Spleen (tissue), 11 donors: ENCODE measurements at regions not wholly inside any gene's neighbourhood (a gene's known extent, or its start where the extent isn't known, plus 50 kb on each side); places are given as distances from the start of the nearest gene placed in this dataset.
"Not testable (repeated sequence)": the region's sequence is repeated elsewhere in the genome, so short reads cannot be mapped to it uniquely, and the experiment has no call there.

Experiments
- DNase-seq: peaks from one replicate; pipeline ENCODE4 v3.0.0-alpha.2; 2020
- H3K27ac ChIP-seq, 8 donors: fragments of 200-600 bp; sonication (generic) in 7 of 8; 1 replicate in 4 of 8; 2 replicates in 4 of 8; pipeline versions ENCODE4 v1.5.0 to v1.8.0; 2016 to 2021; ENCODE audit warnings: inconsistent platforms in 4 of 8, mild to moderate bottlenecking in 4 of 8, moderate library complexity in 1 of 8
- H3K27me3 ChIP-seq, 7 donors: fragments of 200-600 bp; sonication (generic) in 6 of 7; replicated peaks in 1 of 7; 1 replicate in 4 of 7; 2 replicates in 3 of 7; pipeline versions ENCODE4 v1.5.0 to v1.8.0; 2016 to 2021; ENCODE audit warnings: inconsistent platforms in 3 of 7, mild to moderate bottlenecking in 1 of 7
- H3K36me3 ChIP-seq, 6 donors: fragments of 200-600 bp; sonication (generic) in 5 of 6; 1 replicate in 4 of 6; 2 replicates in 2 of 6; pipeline versions ENCODE4 v1.5.0 to v1.8.0; 2016 to 2021; ENCODE audit warnings: inconsistent platforms in 2 of 6
- H3K4me1 ChIP-seq, 6 donors: fragments of 200-600 bp; sonication (generic) in 5 of 6; 1 replicate in 3 of 6; 2 replicates in 3 of 6; pipeline versions ENCODE4 v1.5.0 to v1.8.0; 2016 to 2021; ENCODE audit warnings: inconsistent platforms in 3 of 6
- H3K4me3 ChIP-seq, 8 donors: fragments of 200-600 bp; sonication (generic) in 7 of 8; 1 replicate in 4 of 8; 2 replicates in 4 of 8; pipeline versions ENCODE4 v1.5.0 to v1.8.0; 2016 to 2021; ENCODE audit warnings: inconsistent platforms in 4 of 8, mild to moderate bottlenecking in 4 of 8, moderate library complexity in 2 of 8
- H3K9me3 ChIP-seq, 8 donors: fragments of 200-600 bp; sonication (generic) in 7 of 8; 1 replicate in 4 of 8; 2 replicates in 4 of 8; pipeline versions ENCODE4 v1.5.0 to v1.8.0; 2016 to 2021; ENCODE audit warnings: inconsistent platforms in 4 of 8
- CTCF ChIP-seq, 11 experiments: fragments of 200-600 bp in 7 of 11; fragments of 450-650 bp in 4 of 11; sonication (generic) in 4 of 11; IDR thresholded peaks in 8 of 11; conservative IDR thresholded peaks in 3 of 11; 1 replicate in 7 of 11; 2 replicates in 4 of 11; pipeline versions ENCODE4 v1.4.0 to v1.8.0; 2016 to 2021; ENCODE audit warnings: antibody characterized with exemption in 11 of 11, inconsistent platforms in 4 of 11, mild to moderate bottlenecking in 1 of 11
- POLR2A ChIP-seq, 3 donors: fragments of 450-650 bp; IDR thresholded peaks; one replicate each; pipeline ENCODE4 v1.5.1; 2017; ENCODE audit warnings: antibody characterized with exemption in 3 of 3, mild to moderate bottlenecking in 1 of 3
- POLR2AphosphoS5 ChIP-seq, 3 donors: sonication (generic); formaldehyde crosslinking; IDR thresholded peaks; one replicate each; pipeline ENCODE4 v1.5.1; 2017; ENCODE audit warnings: antibody characterized with exemption in 3 of 3
- WGBS, 5 donors: extraction: QIAGEN DNeasy Blood & Tissue Kit in 3 of 5; methylation state at CpG; one replicate each; pipeline versions ENCODE4 v1.1.5 to v1.1.7; 2013 to 2018; 5-methylcytosine and 5-hydroxymethylcytosine counted together
- intact Hi-C: fragments of 100-400 bp; cut with DNase I; formaldehyde crosslinking; loops from one replicate; pipeline ENCODE4 v1.15.0; 2023; ENCODE audit warnings: low total_unique reads
- donor health status: healthy with polysubstance abuse.
- donor health status: DM: no; HTN: no; CAD: no; lungs with moderate emphysema.
- donor health status: DM: no; HTN: no; CAD: no.
- donor health status: Bipolar disorder and iron deficiency.
- donor health status: healthy.
- donor health status: DM: no; HTN: no; CAD: no.
- donor health status: DM: yes; HTN: yes; CAD: no.

GRCh38 chr5:44756097-44756496, 52.6 kb upstream of the MRPS30 start:
- H3K4me1 ChIP-seq, H3K27ac ChIP-seq, DNase-seq, intact Hi-C loops, H3K4me3 ChIP-seq, H3K27me3 ChIP-seq, H3K36me3 ChIP-seq, H3K9me3 ChIP-seq: not testable (repeated sequence)
- WGBS, 5 donors = 85 to 92% (median 86%) methylated on average over 11 of the region's 11 CpGs

GRCh38 chr5:44747396-44747795, 61.4 kb upstream of the MRPS30 start:
- Histone ChIP-seq H3K36me3 (no peaks in the 10 kb centered on the region), H3K4me1 (no peaks in the 10 kb centered on the region), H3K27ac (no peak overlapping the region), H3K27me3 (no peaks in the 10 kb centered on the region), H3K9me3 (peaks cover 0 to 7% (median 0%) of the 10 kb centered on the region in 8 donors), H3K4me3 (no peak overlapping the region)
- TF ChIP-seq POLR2AphosphoS5 (IDR thresholded peaks at IDR 0.05) (no peak), CTCF (IDR thresholded peaks at IDR 0.05 in 8 of 11, conservative IDR thresholded peaks at IDR 0.05 in 3 of 11) (no peak), POLR2A (IDR thresholded peaks at IDR 0.05) (no peak)
- DNase-seq = no peak
- intact Hi-C loops = no loop called here
- WGBS, 5 donors = 60 to 72% (median 61%) methylated on average over 1 of the region's 1 CpG

- intact Hi-C loops = no loop called here
- no peak overlapping the region for H3K27ac ChIP-seq
- no peaks in the 10 kb centered on the region for H3K27me3 ChIP-seq
- H3K4me3 ChIP-seq = no peak overlapping the region
- TF ChIP-seq CTCF (IDR thresholded peaks at IDR 0.05 in 8 of 11, conservative IDR thresholded peaks at IDR 0.05 in 3 of 11) (no peak), POLR2AphosphoS5 (IDR thresholded peaks at IDR 0.05) (no peak), POLR2A (IDR thresholded peaks at IDR 0.05) (no peak)
- no peaks in the 10 kb centered on the region for H3K9me3 ChIP-seq
- no peaks in the 10 kb centered on the region for H3K36me3 ChIP-seq
- DNase-seq = no peak
- H3K4me1 ChIP-seq = no peaks in the 10 kb centered on the region
Observed at GRCh38 chr5:44740660-44741059, 68.1 kb upstream of the MRPS30 start.

GRCh38 chr5:44729536-44729935, 79.2 kb upstream of the MRPS30 start:
- Histone ChIP-seq H3K4me3 (no peak overlapping the region), H3K9me3 (peaks cover 0 to 17% (median 8%) of the 10 kb centered on the region in 8 donors), H3K27ac (no peak overlapping the region), H3K27me3 (no peaks in the 10 kb centered on the region), H3K36me3 (no peaks in the 10 kb centered on the region), H3K4me1 (no peaks in the 10 kb centered on the region)
- DNase-seq = no peak
- TF ChIP-seq POLR2A (IDR thresholded peaks at IDR 0.05) (no peak), CTCF (IDR thresholded peaks at IDR 0.05 in 8 of 11, conservative IDR thresholded peaks at IDR 0.05 in 3 of 11) (no peak), POLR2AphosphoS5 (IDR thresholded peaks at IDR 0.05) (no peak)
- WGBS, 5 donors = 68 to 88% (median 77%) methylated on average over 1 of the region's 1 CpG
- intact Hi-C loops = no loop called here

GRCh38 chr5:44727100-44727499, 81.6 kb upstream of the MRPS30 start:
- Histone ChIP-seq H3K9me3 (peaks cover 0 to 9% (median 7%) of the 10 kb centered on the region in 8 donors), H3K27me3 (no peaks in the 10 kb centered on the region), H3K4me1 (no peaks in the 10 kb centered on the region), H3K27ac (no peak overlapping the region), H3K4me3 (no peak overlapping the region), H3K36me3 (no peaks in the 10 kb centered on the region)
- whole genome bisulfite sequencing, 5 donors = 41 to 76% (median 47%) methylated on average over 1 of the region's 1 CpG
- TF ChIP-seq POLR2AphosphoS5 (IDR thresholded peaks at IDR 0.05) (no peak), POLR2A (IDR thresholded peaks at IDR 0.05) (no peak), CTCF (IDR thresholded peaks at IDR 0.05 in 8 of 11, conservative IDR thresholded peaks at IDR 0.05 in 3 of 11) (no peak)
- intact Hi-C loops = no loop called here
- DNase-seq = no peak
